ENCODE measurements at regions not wholly inside any gene's neighbourhood (a gene's known extent, or its start where the extent isn't known, plus 50 kb on each side); places are given as distances from the start of the nearest gene placed in this dataset.
A peak's percentile ranks its signal among the peaks of the same experiment; 100 is the strongest.

- Histone ChIP-seq H3K4me1 (no peaks in the 10 kb centered on the region), H3K79me2 (no peaks in the 10 kb centered on the region), H3K4me2 (ENCODE audit: low read length) (no peak overlapping the region), H2AFZ (no peak overlapping the region), H3K27me3 (ENCODE audit: control insufficient read depth, insufficient read depth, low read length) (no peaks in the 10 kb centered on the region), H3K27ac (no peak overlapping the region), H3K36me3 (ENCODE audit: control insufficient read depth, insufficient read depth, low read length) (no peaks in the 10 kb centered on the region), H3K9ac (no peak overlapping the region), H3K9me3 (ENCODE audit: control insufficient read depth, low read length) (no peaks in the 10 kb centered on the region), H3K4me3 (ENCODE audit: low read depth, low read length) (no peak overlapping the region)
- TF ChIP-seq CTCF (IDR thresholded peaks at IDR 0.05): no peak
Measured at GRCh38 chr7:116348346-116348745, 138.0 kb downstream of the TES start.

DNA sequence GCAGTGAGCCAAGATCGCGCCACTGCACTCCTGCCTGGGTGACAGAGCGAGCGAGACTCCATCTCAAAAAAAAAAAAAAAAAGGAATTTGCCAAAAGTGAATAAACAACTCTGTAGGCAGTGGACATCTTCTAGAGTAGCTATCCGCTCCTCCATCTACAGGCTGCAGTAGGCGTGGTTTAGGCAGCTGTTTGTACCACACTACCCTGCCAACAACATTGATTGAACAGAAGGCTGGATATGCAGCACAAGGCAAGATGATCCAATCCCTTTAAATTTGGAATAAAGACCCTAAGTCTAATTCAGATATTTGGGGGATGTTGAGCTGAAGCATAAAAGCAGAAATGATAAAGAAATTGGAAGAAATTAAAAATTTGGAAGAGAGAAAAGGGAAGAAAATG is 141.6 kb downstream of the TES start:
- no peak for TF ChIP-seq CTCF (IDR thresholded peaks at IDR 0.05)
- Histone ChIP-seq H3K9me3 (ENCODE audit: control insufficient read depth, low read length) (no peaks in the 10 kb centered on the region), H3K9ac (no peak overlapping the region), H3K36me3 (ENCODE audit: control insufficient read depth, insufficient read depth, low read length) (no peaks in the 10 kb centered on the region), H3K27me3 (ENCODE audit: control insufficient read depth, insufficient read depth, low read length) (no peaks in the 10 kb centered on the region), H3K4me1 (no peaks in the 10 kb centered on the region), H3K79me2 (no peaks in the 10 kb centered on the region), H3K27ac (no peak overlapping the region), H2AFZ (no peak overlapping the region), H3K4me2 (ENCODE audit: low read length) (no peak overlapping the region), H3K4me3 (ENCODE audit: low read depth, low read length) (no peak overlapping the region)

GRCh38 chr7:116353647-116354046 is 143.3 kb downstream of the TES start:
- peak overlapping the region; percentile 71 for H3K27ac ChIP-seq
- no peak overlapping the region for H3K4me3 ChIP-seq (ENCODE audit: low read depth, low read length)
- TF ChIP-seq CTCF (IDR thresholded peaks at IDR 0.05): no peak
- no peaks in the 10 kb centered on the region for H3K79me2 ChIP-seq
- no peaks in the 10 kb centered on the region for H3K9me3 ChIP-seq (ENCODE audit: control insufficient read depth, low read length)
- H3K4me1 ChIP-seq: no peaks in the 10 kb centered on the region
- H2AFZ ChIP-seq: no peak overlapping the region
- H3K4me2 ChIP-seq (ENCODE audit: low read length): no peak overlapping the region
- H3K36me3 ChIP-seq (ENCODE audit: control insufficient read depth, insufficient read depth, low read length): no peaks in the 10 kb centered on the region
- no peak overlapping the region for H3K9ac ChIP-seq
- H3K27me3 ChIP-seq (ENCODE audit: control insufficient read depth, insufficient read depth, low read length): no peaks in the 10 kb centered on the region

- Histone ChIP-seq H3K79me2 (no peaks in the 10 kb centered on the region), H2AFZ (no peak overlapping the region), H3K4me1 (no peaks in the 10 kb centered on the region), H3K9me3 (ENCODE audit: control insufficient read depth, low read length) (no peaks in the 10 kb centered on the region), H3K4me3 (ENCODE audit: low read depth, low read length) (no peak overlapping the region), H3K4me2 (ENCODE audit: low read length) (no peak overlapping the region), H3K36me3 (ENCODE audit: control insufficient read depth, insufficient read depth, low read length) (no peaks in the 10 kb centered on the region), H3K9ac (no peak overlapping the region), H3K27me3 (ENCODE audit: control insufficient read depth, insufficient read depth, low read length) (no peaks in the 10 kb centered on the region), H3K27ac (peak overlapping the region; percentile 71)
- TF ChIP-seq CTCF (IDR thresholded peaks at IDR 0.05): no peak
Measured at GRCh38 chr7:116354171-116354545, 143.8 kb downstream of the TES start.

DNA sequence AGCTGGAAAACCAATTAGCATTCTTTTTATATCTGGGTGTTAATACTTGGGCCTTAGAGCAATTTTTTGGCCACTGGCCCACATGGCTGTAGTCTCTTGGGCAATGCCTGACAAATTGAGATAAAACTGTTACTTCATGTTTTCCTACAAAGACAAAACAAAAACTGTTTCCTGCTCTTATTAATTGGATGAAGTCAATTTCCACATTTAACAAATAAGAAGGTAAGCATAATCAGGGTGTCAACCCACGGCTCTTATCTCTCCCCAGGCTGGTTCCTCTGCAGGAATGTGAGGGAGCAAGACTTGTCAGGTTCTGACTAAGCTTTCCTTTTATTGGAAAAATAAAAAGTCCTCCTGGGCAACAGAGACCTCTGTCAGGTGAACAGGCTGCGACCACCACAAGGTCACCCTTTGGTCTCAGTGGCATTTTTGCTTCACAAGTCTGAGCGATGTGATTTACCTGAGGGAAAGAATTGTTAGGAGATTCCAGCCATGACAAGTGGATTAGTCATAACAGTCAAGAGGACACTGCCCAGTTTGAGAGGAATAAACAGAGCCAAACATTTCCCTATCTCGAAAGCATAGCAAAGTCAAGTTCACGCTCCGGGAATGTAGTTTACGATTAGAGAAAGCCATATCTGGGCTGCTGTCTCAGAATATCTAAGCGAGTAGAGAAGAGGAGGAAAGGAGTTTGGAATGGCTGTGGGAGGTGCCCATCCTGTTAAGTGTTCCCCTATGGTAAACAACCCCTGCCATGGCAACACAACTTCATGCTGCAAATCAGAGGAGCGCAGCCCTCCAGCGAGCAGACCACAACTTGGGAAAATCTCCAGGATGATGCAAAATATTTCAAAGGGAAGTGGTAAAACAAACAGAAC is 144.4 kb downstream of the TES start:
- Histone ChIP-seq H3K4me2 (ENCODE audit: low read length) (no peak overlapping the region), H3K9me3 (ENCODE audit: control insufficient read depth, low read length) (no peaks in the 10 kb centered on the region), H3K4me1 (no peaks in the 10 kb centered on the region), H3K36me3 (ENCODE audit: control insufficient read depth, insufficient read depth, low read length) (no peaks in the 10 kb centered on the region), H3K4me3 (ENCODE audit: low read depth, low read length) (no peak overlapping the region), H3K27ac (peak overlapping the region; percentile 71), H2AFZ (no peak overlapping the region), H3K79me2 (no peaks in the 10 kb centered on the region), H3K9ac (no peak overlapping the region), H3K27me3 (ENCODE audit: control insufficient read depth, insufficient read depth, low read length) (no peaks in the 10 kb centered on the region)
- no peak for TF ChIP-seq CTCF (IDR thresholded peaks at IDR 0.05)
